Kidney (tissue), 13 donors: ENCODE measurements at regions not wholly inside any gene's neighbourhood (a gene's known extent, or its start where the extent isn't known, plus 50 kb on each side); places are given as distances from the start of the nearest gene placed in this dataset.

Experiments
- DNase-seq, 5 donors: peaks; one replicate each; pipeline ENCODE4 v3.0.0-alpha.2; 2013 to 2020
- FAIRE-seq: peaks from 2 replicates; lab custom pipeline; 2012; peaks lifted over from hg19 to GRCh38; lab: Jason Lieb, UNC
- H3K27ac ChIP-seq, 2 donors: one replicate each; pipeline ENCODE4 v1.7.0; 2013; ENCODE audit warnings: low read depth in 2 of 2, low read length in 2 of 2, inconsistent platforms in 1 of 2
- H3K27me3 ChIP-seq: one replicate; pipeline ENCODE4 v1.7.1; 2013; ENCODE audit warnings: low read length, inconsistent platforms; ENCODE audit not compliant: control insufficient read depth, insufficient read depth
- H3K36me3 ChIP-seq, 3 donors: one replicate each; pipeline versions ENCODE4 v1.7.0 to v1.7.1; 2013; ENCODE audit warnings: low read length in 3 of 3, control low read depth in 1 of 3, inconsistent platforms in 1 of 3; ENCODE audit not compliant: insufficient read depth in 3 of 3, control insufficient read depth in 2 of 3
- H3K4me1 ChIP-seq, 3 donors: one replicate each; pipeline versions ENCODE4 v1.7.0 to v1.7.1; 2013; ENCODE audit warnings: low read length in 3 of 3, inconsistent platforms in 1 of 3, low read depth in 1 of 3; ENCODE audit not compliant: control insufficient read depth in 2 of 3, insufficient read depth in 2 of 3
- H3K4me3 ChIP-seq, 3 donors: one replicate each; pipeline versions ENCODE4 v1.7.0 to v1.8.1; 2013; ENCODE audit warnings: low read length in 3 of 3, control low read depth in 1 of 3, inconsistent platforms in 1 of 3
- H3K9ac ChIP-seq, 3 donors: one replicate each; pipeline versions ENCODE4 v1.7.0 to v1.7.1; 2013; ENCODE audit warnings: low read length in 3 of 3, control low read depth in 1 of 3, inconsistent platforms in 1 of 3
- H3K9me3 ChIP-seq, 3 donors: one replicate each; pipeline versions ENCODE4 v1.7.0 to v1.7.1; 2013; ENCODE audit warnings: low read length in 3 of 3, control low read depth in 1 of 3, inconsistent platforms in 1 of 3; ENCODE audit not compliant: control insufficient read depth in 2 of 3, insufficient read depth in 1 of 3
- CTCF ChIP-seq: IDR thresholded peaks from 3 replicates; pipeline ENCODE4 v1.5.1; 2012; ENCODE audit warnings: mild to moderate bottlenecking, moderate library complexity, borderline replicate concordance; ENCODE audit not compliant: insufficient read depth; ENCODE audit errors: extremely low read depth
- intact Hi-C: fragments of 100-400 bp; cut with DNase I; formaldehyde crosslinking; loops from one replicate; pipeline ENCODE4 v1.11.1; 2022
- donor health status: control.
- donor health status: control.
- donor health status: control.
- donor health status: control.
- donor health status: control.
- donor health status: DM: yes; HTN: yes; CAD: no.
- donor health status: Normal renal cell carcinoma (clear cell type).

GRCh38 chr4:100875296-100876068, 357.7 kb upstream of the EMCN start:
- H3K4me3 ChIP-seq: no peak overlapping the region
- no peak for FAIRE-seq
- H3K9me3 ChIP-seq: no peaks in the 10 kb centered on the region
- no peak overlapping the region for H3K27ac ChIP-seq
- no peak for TF ChIP-seq CTCF
- intact Hi-C loops: no loop called here
- no peaks in the 10 kb centered on the region for H3K36me3 ChIP-seq
- no peaks in the 10 kb centered on the region for H3K27me3 ChIP-seq
- H3K4me1 ChIP-seq: no peaks in the 10 kb centered on the region
- H3K9ac ChIP-seq: no peak overlapping the region
- no peak for DNase-seq

GRCh38 chr4:100872811-100873210, 355.0 kb upstream of the EMCN start:
- Histone ChIP-seq H3K9me3 (no peaks in the 10 kb centered on the region), H3K4me3 (no peak overlapping the region), H3K27me3 (no peaks in the 10 kb centered on the region), H3K27ac (no peak overlapping the region), H3K36me3 (no peaks in the 10 kb centered on the region), H3K4me1 (no peaks in the 10 kb centered on the region), H3K9ac (no peak overlapping the region)
- intact Hi-C loops: no loop called here
- no peak for TF ChIP-seq CTCF
- FAIRE-seq (no peak), DNase-seq (no peak)

GRCh38 chr4:100870940-100871772, 353.3 kb upstream of the EMCN start:
- intact Hi-C loops: no loop called here

More at GRCh38 chr4:100870940-100871772, 353.3 kb upstream of the EMCN start:
- Histone ChIP-seq H3K27ac (no peak overlapping the region), H3K36me3 (no peaks in the 10 kb centered on the region), H3K9me3 (no peaks in the 10 kb centered on the region), H3K4me1 (no peaks in the 10 kb centered on the region), H3K4me3 (no peak overlapping the region), H3K27me3 (no peaks in the 10 kb centered on the region), H3K9ac (no peak overlapping the region)
- DNase-seq (peak in 1 of 5 donors; percentile 47), FAIRE-seq (no peak)
- no peak for TF ChIP-seq CTCF
